IMR-90 (cell line): ENCODE measurements at regions not wholly inside any gene's neighbourhood (a gene's known extent, or its start where the extent isn't known, plus 50 kb on each side); places are given as distances from the start of the nearest gene placed in this dataset.

ENCODE experiments used
- ATAC-seq: fragments of 200-7000 bp; cut with Tn5 transposase; 2 replicates; pipeline ENCODE4 v1.9.1; 2020; ENCODE audit warnings: low read depth, mild to moderate bottlenecking, moderate library complexity
- BruUV-seq: library from RNA; stranded (reverse); fragments of 400-500 nt; replicated peaks from 2 replicates; lab custom pipeline; 2021; lab: Mats Ljungman, UMichigan
- CTCF ChIA-PET: fragments of 300-600 bp; formaldehyde crosslinking; extraction: SDS; loops from one replicate; lab custom pipeline; 2021; ENCODE audit warnings: antibody characterized with exemption; lab: Yijun Ruan, JAX
- POLR2A ChIA-PET: fragments of 300-600 bp; sonication (Branson Sonifier 250); formaldehyde crosslinking; loops from one replicate; lab custom pipeline; 2022; ENCODE audit warnings: antibody characterized with exemption; ENCODE audit not compliant: unreplicated experiment; lab: Charles Lee
- DNase-seq: peaks from one replicate; pipeline ENCODE4 v3.0.0; 2013
- H2AFZ ChIP-seq: replicated peaks from 2 replicates; pipeline ENCODE3; 2013; ENCODE audit warnings: low read length, mild to moderate bottlenecking; ENCODE audit not compliant: poor library complexity
- H2AK5ac ChIP-seq: 2 replicates; pipeline ENCODE4 v1.6.1; 2013; ENCODE audit warnings: low read depth, low read length, inconsistent platforms
- H2AK9ac ChIP-seq: replicated peaks from 2 replicates; pipeline ENCODE3; 2013; ENCODE audit warnings: mild to moderate bottlenecking, low read depth, low read length, moderate library complexity; ENCODE audit not compliant: poor library complexity
- H2BK120ac ChIP-seq: 2 replicates; pipeline ENCODE4 v1.6.1; 2013; ENCODE audit warnings: low read depth, low read length, inconsistent platforms
- H2BK15ac ChIP-seq: 3 replicates; pipeline ENCODE4 v1.6.1; 2013; ENCODE audit warnings: low read depth, low read length, inconsistent platforms
- H2BK20ac ChIP-seq: 2 replicates; pipeline ENCODE4 v1.6.1; 2013; ENCODE audit warnings: low read depth, mild to moderate bottlenecking, inconsistent platforms, low read length, moderate library complexity
- H2BK5ac ChIP-seq: 2 replicates; pipeline ENCODE4 v1.6.1; 2013; ENCODE audit warnings: mild to moderate bottlenecking, low read depth, low read length, inconsistent platforms; ENCODE audit not compliant: poor library complexity, severe bottlenecking
- H3K14ac ChIP-seq: replicated peaks from 2 replicates; pipeline ENCODE4 v1.6.1; 2013; ENCODE audit warnings: low read depth, low read length, inconsistent platforms
- H3K18ac ChIP-seq: 2 replicates; pipeline ENCODE4 v1.6.1; 2013; ENCODE audit warnings: low read depth, low read length, control low read depth
- H3K23ac ChIP-seq: 2 replicates; pipeline ENCODE4 v1.6.1; 2013; ENCODE audit warnings: low read depth, low read length, inconsistent platforms
- H3K27ac ChIP-seq: 2 replicates; pipeline ENCODE4 v1.5.1; 2013; ENCODE audit warnings: mild to moderate bottlenecking, control low read depth, low read length; ENCODE audit not compliant: insufficient read depth
- H3K27me3 ChIP-seq: 2 replicates; pipeline ENCODE4 v1.6.1; 2013; ENCODE audit warnings: low read length; ENCODE audit not compliant: control insufficient read depth, insufficient read depth
- H3K36me3 ChIP-seq: 2 replicates; pipeline ENCODE4 v1.6.1; 2013; ENCODE audit warnings: low read length, mixed read lengths; ENCODE audit not compliant: control insufficient read depth, insufficient read depth
- H3K4ac ChIP-seq: 2 replicates; pipeline ENCODE4 v1.6.1; 2013; ENCODE audit warnings: low read depth, low read length, inconsistent platforms
- H3K4me1 ChIP-seq: 2 replicates; pipeline ENCODE4 v1.6.1; 2013; ENCODE audit warnings: low read length, mixed read lengths; ENCODE audit not compliant: control insufficient read depth, insufficient read depth
- H3K4me2 ChIP-seq: 2 replicates; pipeline ENCODE4 v1.6.1; 2013; ENCODE audit warnings: low read depth, mild to moderate bottlenecking, control low read depth, low read length, moderate library complexity
- H3K4me3 ChIP-seq: 2 replicates; pipeline ENCODE4 v1.5.1; 2013; ENCODE audit warnings: low read depth, mild to moderate bottlenecking, control low read depth, low read length, moderate library complexity; ENCODE audit not compliant: insufficient read depth
- H3K56ac ChIP-seq: 2 replicates; pipeline ENCODE4 v1.6.1; 2013; ENCODE audit warnings: low read length, inconsistent platforms; ENCODE audit not compliant: insufficient read depth; ENCODE audit errors: extremely low read depth
- H3K79me1 ChIP-seq, 2 experiments: 2 replicates each; pipeline ENCODE4 v1.6.1; 2013; ENCODE audit warnings: low read length in 2 of 2, inconsistent platforms in 1 of 2, low read depth in 1 of 2
- H3K9ac ChIP-seq: 2 replicates; pipeline ENCODE4 v1.6.1; 2013; ENCODE audit warnings: low read depth, low read length, control low read depth
- H3K9me1 ChIP-seq: 2 replicates; pipeline ENCODE4 v1.6.1; 2013; ENCODE audit warnings: low read length, inconsistent platforms; ENCODE audit not compliant: insufficient read depth
- H3K9me3 ChIP-seq: 2 replicates; pipeline ENCODE4 v1.6.1; 2013; ENCODE audit warnings: low read length; ENCODE audit not compliant: control insufficient read depth, insufficient read depth
- H4K20me1 ChIP-seq: 2 replicates; pipeline ENCODE4 v1.6.1; 2013; ENCODE audit warnings: low read length, inconsistent platforms; ENCODE audit not compliant: insufficient read depth
- H4K5ac ChIP-seq: 2 replicates; pipeline ENCODE4 v1.6.1; 2013; ENCODE audit warnings: mild to moderate bottlenecking, low read depth, low read length, control low read depth
- H4K8ac ChIP-seq, 2 experiments: 2 replicates each; pipeline ENCODE4 v1.6.1; 2013; ENCODE audit warnings: low read depth in 2 of 2, low read length in 2 of 2, control low read depth in 1 of 2, inconsistent platforms in 1 of 2
- H4K91ac ChIP-seq: 2 replicates; pipeline ENCODE4 v1.6.1; 2013; ENCODE audit warnings: low read depth, low read length, inconsistent platforms; ENCODE audit not compliant: insufficient read depth
- BHLHE40 ChIP-seq: fragments of 150-350 bp; IDR thresholded peaks from 2 replicates; pipeline ENCODE4 v1.6.1; 2016; ENCODE audit warnings: mild to moderate bottlenecking, low read depth, low read length
- CEBPB ChIP-seq: IDR thresholded peaks from 2 replicates; pipeline ENCODE4 v1.6.1; 2012; ENCODE audit warnings: low read depth, low read length, improper control_type of control experiment
- CHD1 ChIP-seq: IDR thresholded peaks from 2 replicates; pipeline ENCODE4 v1.6.1; 2012; ENCODE audit warnings: low read depth, low read length, improper control_type of control experiment
- CTCF ChIP-seq: conservative IDR thresholded peaks from 2 replicates; pipeline ENCODE4 v1.5.1; 2012; ENCODE audit warnings: mild to moderate bottlenecking, low read depth, low read length, improper control_type of control experiment
- ELK1 ChIP-seq: fragments of 150-350 bp; IDR thresholded peaks from 2 replicates; pipeline ENCODE4 v1.6.1; 2016; ENCODE audit warnings: low read depth, mild to moderate bottlenecking, low read length, moderate library complexity, borderline replicate concordance
- FOS ChIP-seq: fragments of 150-350 bp; IDR thresholded peaks from 2 replicates; pipeline ENCODE4 v1.6.1; 2016; ENCODE audit warnings: low read depth, low read length
- MAFK ChIP-seq: IDR thresholded peaks from 2 replicates; pipeline ENCODE4 v1.6.1; 2012; ENCODE audit warnings: low read depth, low read length, improper control_type of control experiment
- MAZ ChIP-seq: IDR thresholded peaks from 2 replicates; pipeline ENCODE4 v1.6.1; 2012; ENCODE audit warnings: low read depth, mild to moderate bottlenecking, low read length, improper control_type of control experiment, moderate library complexity, borderline replicate concordance
- MXI1 ChIP-seq: IDR thresholded peaks from 2 replicates; pipeline ENCODE4 v1.6.1; 2012; ENCODE audit warnings: low read depth, mild to moderate bottlenecking, low read length, moderate library complexity, borderline replicate concordance
- NFE2L2 ChIP-seq: fragments of 150-350 bp; IDR thresholded peaks from 2 replicates; pipeline ENCODE4 v1.6.1; 2016; ENCODE audit warnings: low read depth, mild to moderate bottlenecking, low read length
- POLR2A ChIP-seq: IDR thresholded peaks from 2 replicates; pipeline ENCODE4 v1.6.1; 2012; ENCODE audit warnings: mild to moderate bottlenecking, low read depth, low read length
- RAD21 ChIP-seq: IDR thresholded peaks from 2 replicates; pipeline ENCODE4 v1.6.1; 2012; ENCODE audit warnings: low read length, improper control_type of control experiment
- RCOR1 ChIP-seq: IDR thresholded peaks from 2 replicates; pipeline ENCODE4 v1.6.1; 2012; ENCODE audit warnings: mild to moderate bottlenecking, low read length, improper control_type of control experiment; ENCODE audit not compliant: insufficient replicate concordance
- RFX5 ChIP-seq: IDR thresholded peaks from 2 replicates; pipeline ENCODE4 v1.8.0; 2012; ENCODE audit warnings: low read depth, mild to moderate bottlenecking, low read length, moderate library complexity
- SMC3 ChIP-seq: fragments of 150-350 bp; IDR thresholded peaks from 2 replicates; pipeline ENCODE4 v1.6.1; 2016; ENCODE audit warnings: low read depth, mild to moderate bottlenecking, antibody characterized with exemption, low read length, moderate library complexity
- USF2 ChIP-seq: fragments of 150-350 bp; IDR thresholded peaks from 2 replicates; pipeline ENCODE4 v1.6.1; 2017; ENCODE audit warnings: mild to moderate bottlenecking, antibody characterized with exemption, low read length, low read depth
- WGBS, 2 experiments: methylation state at CpG; one replicate each; pipeline versions ENCODE4 v1.1.5 to v1.1.7; 2013; ENCODE audit warnings: missing lambda C conversion rate in 2 of 2; ENCODE audit not compliant: insufficient read length in 1 of 2; ENCODE audit errors: extremely low coverage in 2 of 2; 5-methylcytosine and 5-hydroxymethylcytosine counted together
- dilution Hi-C: fragments of 300-500 bp; cut with HindIII; formaldehyde crosslinking; loops from one replicate; pipeline ENCODE4 v1.14.3; 2018; ENCODE audit warnings: low sequenced_read_pairs; ENCODE audit not compliant: unreplicated experiment
- in situ Hi-C: fragments of 300-500 bp; cut with MboI; formaldehyde crosslinking; loops from 3 replicates; pipeline ENCODE4 v1.14.3; 2019; ENCODE audit warnings: low sequenced_read_pairs, inconsistent platforms, mixed read lengths
- intact Hi-C: fragments of 100-400 bp; cut with micrococcal nuclease; formaldehyde crosslinking; loops from 2 replicates; pipeline ENCODE4 v1.10.0; 2022

DNA sequence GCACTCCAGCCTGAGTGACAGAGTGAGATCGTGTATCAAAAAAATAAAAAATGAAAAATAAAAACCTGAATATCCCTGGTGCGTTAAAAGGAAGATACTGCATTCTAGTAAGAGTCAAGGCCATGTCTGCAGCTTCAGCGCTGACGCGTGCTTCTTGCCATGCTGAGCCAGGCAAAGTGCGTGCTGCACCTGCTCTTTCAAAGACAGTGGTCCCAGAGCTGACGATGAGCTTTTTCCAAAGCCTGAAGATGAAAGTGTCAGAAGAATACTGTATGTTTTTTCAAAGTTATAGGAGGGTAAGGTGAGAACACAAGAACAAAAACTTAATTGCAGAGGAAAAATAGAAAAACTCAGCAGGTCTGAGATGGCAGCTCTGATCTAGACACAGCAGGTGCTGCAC is 115.1 kb downstream of the RNASET2 start:
- WGBS, 2 experiments, result 74% methylated on average over 5 of the region's 7 CpGs; no CpG with 5 or more reads in 1 of the 2 experiments
- DNase-seq (no peak), ATAC-seq (no peak)
- Histone ChIP-seq H3K9me1 (no peaks in the 10 kb centered on the region), H3K14ac (no peak overlapping the region), H2BK20ac (no peak overlapping the region), H3K4me1 (no peaks in the 10 kb centered on the region), H4K91ac (no peak overlapping the region), H2BK15ac (no peak overlapping the region), H3K27ac (no peak overlapping the region), H3K79me1 (no peaks in the 10 kb centered on the region), H4K8ac (no peak overlapping the region), H3K27me3 (no peaks in the 10 kb centered on the region), H3K4me2 (no peak overlapping the region), H2AK9ac (no peak overlapping the region), H3K4ac (no peak overlapping the region), H4K20me1 (no peaks in the 10 kb centered on the region), H2BK5ac (no peak overlapping the region), H3K56ac (no peak overlapping the region), H3K4me3 (no peak overlapping the region), H2BK120ac (no peak overlapping the region), H3K18ac (no peak overlapping the region), H3K9me3 (peaks cover 5% of the 10 kb centered on the region; the same call in 1 of the 2 replicates), H3K36me3 (no peaks in the 10 kb centered on the region), H2AFZ (no peak overlapping the region), H3K23ac (no peak overlapping the region), H2AK5ac (no peak overlapping the region), H4K5ac (no peak overlapping the region), H3K9ac (no peak overlapping the region)
- TF ChIP-seq CTCF, result no peak
- no peak for TF ChIP-seq POLR2A
- TF ChIP-seq ELK1, result no peak
- TF ChIP-seq RFX5, result no peak
- no peak for TF ChIP-seq SMC3
- no peak for TF ChIP-seq MAFK
- TF ChIP-seq BHLHE40, result no peak
- no peak for TF ChIP-seq USF2
- TF ChIP-seq RAD21, result no peak
- TF ChIP-seq MAZ, result no peak
- no peak for TF ChIP-seq CHD1
- TF ChIP-seq CEBPB, result no peak
- no peak for TF ChIP-seq NFE2L2
- no peak for TF ChIP-seq FOS
- no peak for TF ChIP-seq RCOR1
- no peak for TF ChIP-seq MXI1
- ChIA-PET POLR2A (no interaction called here), CTCF (interaction anchor here (0.7 kb wide), 1 partner anchor 12 kb away, joined by 4 read pairs; no protein-coding TSS in a partner anchor)
- intact Hi-C loops (no loop called here), in situ Hi-C loops (no loop called here), dilution Hi-C loops (no loop called here)
- no TSS peak for BruUV-seq
